ENCODE measurements at regions not wholly inside any gene's neighbourhood (a gene's known extent, or its start where the extent isn't known, plus 50 kb on each side); places are given as distances from the start of the nearest gene placed in this dataset.

- H3K27ac ChIP-seq (ENCODE audit: low read length): no peak overlapping the region
- H3K9ac ChIP-seq (ENCODE audit: low read length): no peak overlapping the region
- no peak overlapping the region for H3K4me2 ChIP-seq (ENCODE audit: low read length)
- TF ChIP-seq EZH2phosphoT487 (IDR thresholded peaks at IDR 0.05; ENCODE audit: low read depth) (no peak), CTCF (IDR thresholded peaks at IDR 0.05; ENCODE audit: low read depth, low read length) (no peak)
- H3K79me2 ChIP-seq (ENCODE audit: low read length): no peaks in the 10 kb centered on the region
- 0 out of 2 replicates have a peak overlapping the region, but pooled peaks have one; percentile 35 for H2AFZ ChIP-seq (ENCODE audit: low read depth, low read length)
- H3K4me3 ChIP-seq (ENCODE audit: low read length): no peak overlapping the region
- peaks cover 12% of the 10 kb centered on the region for H3K4me1 ChIP-seq (ENCODE audit: low read length)
- no peaks in the 10 kb centered on the region for H4K20me1 ChIP-seq (ENCODE audit: insufficient read depth, low read length)
- no peaks in the 10 kb centered on the region for H3K9me3 ChIP-seq (ENCODE audit: insufficient read depth, low read length)
- H3K36me3 ChIP-seq (replicated peaks; ENCODE audit: low read depth, low read length): no peaks in the 10 kb centered on the region
- 0 out of 2 replicates have a peak, but pooled peaks cover 9% of the 10 kb centered on the region for H3K27me3 ChIP-seq (ENCODE audit: low read depth, low read length)
These were observed 50.7 kb upstream of the SHB start for GRCh38 chr9:38119560-38120236.

GRCh38 chr9:38118862-38119438 is 49.9 kb upstream of the SHB start:
- no peaks in the 10 kb centered on the region for H3K79me2 ChIP-seq (ENCODE audit: low read length)
- H2AFZ ChIP-seq (ENCODE audit: low read depth, low read length): peak overlapping the region; percentile 35; the same call in 1 of the 2 replicates
- no peaks in the 10 kb centered on the region for H3K9me3 ChIP-seq (ENCODE audit: insufficient read depth, low read length)
- H3K27ac ChIP-seq (ENCODE audit: low read length): no peak overlapping the region
- H3K27me3 ChIP-seq (ENCODE audit: low read depth, low read length): 0 out of 2 replicates have a peak, but pooled peaks cover 9% of the 10 kb centered on the region
- no peaks in the 10 kb centered on the region for H4K20me1 ChIP-seq (ENCODE audit: insufficient read depth, low read length)
- H3K36me3 ChIP-seq (replicated peaks; ENCODE audit: low read depth, low read length): no peaks in the 10 kb centered on the region
- H3K4me1 ChIP-seq (ENCODE audit: low read length): peaks cover 12% of the 10 kb centered on the region
- no peak overlapping the region for H3K4me3 ChIP-seq (ENCODE audit: low read length)
- no peak overlapping the region for H3K9ac ChIP-seq (ENCODE audit: low read length)
- peak overlapping the region; percentile 36 for H3K4me2 ChIP-seq (ENCODE audit: low read length)
- no peak for TF ChIP-seq CTCF (IDR thresholded peaks at IDR 0.05; ENCODE audit: low read depth, low read length)
- TF ChIP-seq EZH2phosphoT487 (IDR thresholded peaks at IDR 0.05; ENCODE audit: low read depth): no peak

All from OCI-LY3 (cell line).